CD4-positive, alpha-beta T cell treated with Interleukin-15 for 1 hour (primary cell): ENCODE measurements at regions not wholly inside any gene's neighbourhood (a gene's known extent, or its start where the extent isn't known, plus 50 kb on each side); places are given as distances from the start of the nearest gene placed in this dataset.

Experiments
- DNase-seq: peaks from one replicate; pipeline ENCODE4 v3.0.0-alpha.2; 2020

DNA sequence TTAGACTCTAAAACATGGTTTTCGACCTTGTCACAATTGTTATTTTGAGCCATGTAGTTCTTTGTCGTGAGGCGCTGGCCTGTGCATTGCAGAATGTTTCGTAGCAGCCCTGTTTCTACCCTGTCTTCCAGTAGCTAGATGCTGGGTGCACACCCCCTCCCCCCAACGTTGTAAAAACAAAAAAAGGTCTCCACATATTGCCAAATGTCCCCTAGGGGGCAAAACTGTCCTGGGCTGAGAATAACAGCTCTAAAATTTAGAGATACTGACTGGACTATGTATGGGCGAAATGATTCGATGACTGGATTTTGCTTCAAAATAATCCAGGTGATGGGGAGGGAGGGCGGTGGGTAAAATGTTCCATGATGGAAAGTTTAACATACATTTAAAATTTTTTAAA is 126.1 kb upstream of the FUT8 start:
- no peak for DNase-seq

DNA sequence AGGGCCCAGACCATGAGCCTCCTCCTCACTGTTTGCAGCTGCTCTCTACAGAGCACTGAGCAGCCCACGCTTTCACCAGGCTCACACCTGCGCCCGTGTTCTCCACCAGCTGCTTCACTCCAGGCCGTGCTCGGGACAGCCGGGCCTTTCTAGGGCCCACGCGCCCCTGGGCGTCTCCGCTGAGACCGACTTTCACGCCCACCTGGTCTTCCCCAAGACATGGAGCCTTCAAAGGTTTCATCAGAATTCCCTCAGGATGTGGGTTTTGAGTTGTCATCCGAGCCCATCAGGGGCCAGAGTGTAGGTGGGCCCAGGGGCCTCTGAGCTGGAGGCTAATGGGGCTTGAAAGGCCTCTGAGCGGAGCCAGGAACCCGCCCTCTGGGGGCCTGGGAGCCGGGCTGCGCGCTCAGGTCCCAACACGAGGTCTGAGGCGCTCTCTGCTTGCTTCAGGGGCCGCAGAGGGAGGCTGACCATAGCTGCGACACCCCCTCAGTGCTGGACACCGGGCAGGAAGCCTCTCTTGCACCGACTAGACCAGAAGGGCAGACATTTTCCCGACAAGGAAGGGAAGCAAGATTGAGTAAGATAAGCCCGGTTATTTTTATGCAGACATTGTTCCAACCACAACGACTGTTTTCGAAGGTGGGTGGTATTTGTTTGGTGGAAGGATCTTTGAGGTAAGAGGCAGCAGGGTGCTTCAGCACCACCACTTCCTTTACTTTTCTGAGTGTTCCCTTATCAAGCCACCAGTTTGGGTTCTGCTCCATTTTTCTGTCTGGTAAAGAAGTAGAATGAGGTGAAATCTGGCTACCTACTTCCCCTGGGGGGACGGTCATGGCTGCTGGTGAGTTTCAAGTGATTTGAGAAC is 125.0 kb upstream of the FUT8 start:
- peak; percentile 54 for DNase-seq

- no peak for DNase-seq
Observed at GRCh38 chr14:65290830-65291229, 121.7 kb upstream of the FUT8 start.

- no peak for DNase-seq
Observed at GRCh38 chr14:65291531-65291930, 121.0 kb upstream of the FUT8 start.

GRCh38 chr14:65294816-65295215 is 117.7 kb upstream of the FUT8 start:
- DNase-seq = no peak

GRCh38 chr14:65296402-65296801 is 116.1 kb upstream of the FUT8 start:
- DNase-seq = no peak

GRCh38 chr14:65296876-65297275 is 115.7 kb upstream of the FUT8 start:
- no peak for DNase-seq

GRCh38 chr14:65297744-65298143 is 114.8 kb upstream of the FUT8 start:
- DNase-seq = no peak

DNA sequence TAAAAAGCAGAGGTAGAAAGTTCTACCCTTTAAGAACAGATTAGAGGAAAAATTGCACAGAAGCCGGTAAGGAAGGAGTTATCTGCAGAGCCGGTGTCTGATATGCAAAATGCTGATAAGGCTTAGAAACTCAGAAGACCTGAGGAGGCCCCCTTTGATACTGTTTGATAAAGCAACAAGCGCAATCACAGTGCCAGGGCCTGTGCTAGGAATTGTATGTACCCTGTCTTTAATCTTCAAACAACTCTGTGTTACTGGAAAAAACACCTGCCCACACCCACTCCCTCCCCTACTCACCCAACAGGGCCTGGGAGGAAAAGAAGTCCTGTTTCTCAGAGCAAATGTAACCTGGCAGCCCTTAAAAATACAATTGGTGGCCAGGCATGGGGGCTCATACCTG is 112.7 kb upstream of the FUT8 start:
- DNase-seq = no peak

- DNase-seq = no peak
Observed at GRCh38 chr14:65301862-65302539, 110.5 kb upstream of the FUT8 start.

GRCh38 chr14:65302571-65303189 is 109.8 kb upstream of the FUT8 start:
- DNase-seq = no peak

- DNase-seq = no peak
Observed at GRCh38 chr14:65303190-65303898, 109.2 kb upstream of the FUT8 start.

DNA sequence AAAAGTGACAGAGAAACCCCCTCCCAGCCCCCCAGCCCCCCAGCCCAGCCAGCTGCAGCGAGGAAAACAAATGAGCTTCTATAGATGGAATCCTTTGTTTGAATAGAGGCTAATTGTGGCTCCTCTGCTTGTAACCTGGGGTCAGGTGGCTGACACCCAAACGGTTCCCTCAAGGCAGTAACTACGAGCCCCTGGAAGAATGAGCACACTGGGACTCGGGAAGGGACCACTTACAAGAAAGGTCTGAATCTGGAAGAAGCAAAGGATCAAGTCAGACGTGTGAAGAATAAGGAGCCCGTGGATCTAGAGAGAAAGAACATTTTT is 108.7 kb upstream of the FUT8 start:
- no peak for DNase-seq

DNA sequence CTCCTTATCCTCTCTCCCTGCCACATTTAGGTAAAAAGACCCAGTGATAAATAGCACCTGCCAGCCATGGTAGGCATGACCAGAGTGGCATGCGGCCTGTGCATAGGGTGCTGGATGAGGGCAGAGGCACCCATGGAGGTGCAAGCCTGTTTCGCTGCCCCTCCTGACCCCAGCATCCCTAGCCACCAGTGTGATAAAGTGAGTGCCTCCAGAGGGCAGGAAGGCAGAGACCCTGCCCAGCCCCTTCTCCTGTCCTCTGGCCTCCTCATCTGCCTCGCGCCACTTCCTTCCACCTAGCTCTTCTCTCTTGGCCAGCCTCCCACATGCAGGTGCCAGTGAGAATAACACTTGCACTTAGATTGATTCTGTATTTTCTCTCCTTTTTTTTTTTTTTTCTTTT is 108.3 kb upstream of the FUT8 start:
- DNase-seq = no peak

DNA sequence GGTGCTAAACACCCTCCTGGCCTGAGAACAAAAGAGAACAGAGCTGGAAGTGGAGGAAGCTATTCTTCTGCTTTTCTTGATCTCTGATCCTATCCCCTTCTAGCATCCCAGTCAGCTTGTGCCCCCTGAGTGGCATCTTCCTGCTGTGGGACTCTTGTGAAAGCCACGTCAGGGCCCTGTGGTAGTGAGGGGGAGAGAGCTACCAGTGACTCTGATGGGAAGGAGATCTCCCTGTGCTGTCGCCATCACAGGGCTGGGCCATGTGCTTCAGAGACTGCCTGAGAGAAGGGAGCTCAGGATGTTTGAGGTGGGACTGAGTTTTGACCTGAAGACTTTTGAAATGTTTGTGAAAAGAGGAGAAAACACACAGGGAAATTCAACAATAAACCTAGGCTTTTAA is 107.6 kb upstream of the FUT8 start:
- DNase-seq = no peak

GRCh38 chr14:65308536-65308935 is 104.0 kb upstream of the FUT8 start:
- DNase-seq = no peak

DNA sequence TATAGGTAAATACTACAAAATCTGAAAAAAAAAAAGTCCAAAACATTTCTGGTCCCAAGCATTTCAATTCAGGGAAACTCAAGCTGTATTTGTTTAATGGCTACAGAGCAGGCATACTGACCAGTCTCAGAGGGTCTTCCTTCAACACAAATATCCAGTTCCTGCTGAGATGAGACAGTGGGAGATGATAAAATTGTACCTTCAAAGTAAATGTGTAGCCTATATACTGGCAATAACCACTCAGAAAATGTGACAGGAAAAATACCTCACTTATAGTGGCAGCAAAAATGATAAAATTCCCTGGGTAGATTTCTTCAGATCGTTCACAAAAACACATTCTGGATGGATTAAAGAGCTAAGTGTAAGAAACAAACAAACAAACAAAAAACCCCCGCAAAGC is 102.0 kb upstream of the FUT8 start:
- no peak for DNase-seq

DNA sequence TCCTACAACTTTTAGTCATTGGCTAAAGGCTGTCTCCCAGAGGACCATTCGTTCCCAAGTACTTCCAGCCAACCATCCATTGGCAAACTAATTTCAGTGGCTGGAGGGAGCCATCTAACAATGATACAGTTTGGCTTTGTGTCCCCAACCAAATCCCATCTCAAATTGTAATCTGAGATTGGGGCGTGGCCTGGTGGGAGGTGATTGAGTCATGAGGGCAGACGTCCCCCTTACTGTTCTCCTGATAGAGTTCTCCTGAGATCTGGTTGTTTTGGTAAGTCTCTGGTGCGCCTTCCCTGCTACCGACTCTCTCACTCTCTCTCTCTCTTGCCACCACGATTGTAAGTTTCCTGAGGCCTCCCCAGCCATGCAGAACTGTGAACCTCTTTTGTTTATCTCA is 99.7 kb upstream of the FUT8 start:
- DNase-seq = no peak

GRCh38 chr14:65318636-65319506 is 93.7 kb upstream of the FUT8 start:
- DNase-seq = peak; percentile 48

DNA sequence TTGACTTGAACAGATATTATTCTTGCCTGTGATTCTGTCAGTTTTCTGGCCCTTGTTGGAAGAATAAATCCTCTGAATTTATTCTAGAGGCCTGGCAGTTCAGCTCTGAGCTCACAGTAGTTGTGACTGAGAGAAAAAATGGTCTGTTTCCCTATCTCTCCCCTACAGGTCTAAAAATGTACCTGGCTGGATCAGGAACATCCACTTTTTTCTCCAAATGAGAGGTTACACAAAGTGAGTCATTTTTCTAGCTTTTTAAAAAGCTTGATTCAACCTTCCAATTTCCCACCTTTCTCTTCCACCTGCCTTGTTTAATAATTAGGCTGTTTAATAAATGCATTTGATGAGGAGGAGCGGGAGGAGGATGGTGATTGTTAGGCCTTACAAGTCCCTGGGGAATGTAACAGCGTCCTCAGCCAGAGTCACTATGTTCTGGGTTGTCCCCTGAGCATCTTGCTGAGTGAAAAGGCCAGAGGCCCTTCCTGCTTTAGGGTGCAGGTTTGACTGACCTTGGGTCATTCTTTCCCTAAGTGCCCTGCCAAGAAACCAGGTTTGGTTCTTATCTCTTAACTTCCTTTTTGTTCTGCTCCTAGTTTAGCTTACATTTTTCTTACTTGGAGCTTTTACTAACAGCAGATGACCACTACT is 91.7 kb upstream of the FUT8 start:
- DNase-seq = no peak

DNA sequence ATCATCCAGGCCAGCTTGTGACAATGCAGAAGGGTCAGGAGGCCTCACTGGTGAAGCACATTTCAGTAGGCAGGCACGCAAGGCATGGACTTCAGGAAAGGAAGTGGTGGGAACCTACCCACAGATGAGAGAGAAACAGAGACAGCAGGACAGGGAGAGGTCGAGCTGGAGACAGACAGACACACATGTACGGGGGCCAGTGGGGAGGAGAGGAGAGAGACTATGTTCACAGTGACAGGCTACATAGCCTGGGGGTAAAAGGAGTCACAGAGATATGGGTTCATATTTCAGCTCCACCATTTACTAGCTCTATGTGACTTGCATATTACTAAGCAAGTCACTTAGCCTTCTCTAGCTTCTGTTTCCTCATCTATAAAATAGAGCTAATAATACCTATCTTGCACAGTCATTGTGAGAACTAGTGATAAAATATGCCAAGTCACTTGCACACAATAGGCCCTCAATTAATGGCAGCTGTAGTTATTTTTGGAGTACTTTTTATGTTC is 91.1 kb upstream of the FUT8 start:
- no peak for DNase-seq

DNA sequence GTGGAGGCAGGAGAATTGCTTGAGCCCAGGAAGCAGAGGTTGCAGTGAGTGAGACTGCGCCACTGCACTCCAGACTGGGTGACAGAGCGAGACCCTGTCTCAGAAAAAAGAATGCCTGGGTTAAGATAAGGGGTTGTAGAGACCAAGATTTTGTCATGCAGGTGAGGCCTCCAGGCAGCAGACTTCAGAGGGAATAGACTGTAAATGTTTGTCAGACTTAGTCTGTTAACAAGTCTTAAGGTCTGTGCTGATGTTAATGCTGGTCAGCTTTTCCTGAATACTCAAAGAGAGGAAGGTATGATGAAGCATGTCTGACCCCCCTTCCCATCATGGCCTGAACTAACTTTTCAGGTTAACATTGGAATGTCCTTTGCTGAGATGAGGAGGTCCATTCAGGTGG is 83.0 kb upstream of the FUT8 start:
- no peak for DNase-seq
